Upper lobe of left lung (tissue), 4 donors: ENCODE measurements at regions not wholly inside any gene's neighbourhood (a gene's known extent, or its start where the extent isn't known, plus 50 kb on each side); places are given as distances from the start of the nearest gene placed in this dataset.

ENCODE experiments used
- POLR2A ChIP-seq, 4 donors: fragments of 450-650 bp; IDR thresholded peaks; one replicate each; pipeline ENCODE4 v1.5.1; 2016 to 2017; ENCODE audit warnings: antibody characterized with exemption in 4 of 4, mild to moderate bottlenecking in 2 of 4
- POLR2AphosphoS5 ChIP-seq, 2 donors: sonication (generic); formaldehyde crosslinking; IDR thresholded peaks; one replicate each; pipeline ENCODE4 v1.5.1; 2017; ENCODE audit warnings: antibody characterized with exemption in 2 of 2

DNA sequence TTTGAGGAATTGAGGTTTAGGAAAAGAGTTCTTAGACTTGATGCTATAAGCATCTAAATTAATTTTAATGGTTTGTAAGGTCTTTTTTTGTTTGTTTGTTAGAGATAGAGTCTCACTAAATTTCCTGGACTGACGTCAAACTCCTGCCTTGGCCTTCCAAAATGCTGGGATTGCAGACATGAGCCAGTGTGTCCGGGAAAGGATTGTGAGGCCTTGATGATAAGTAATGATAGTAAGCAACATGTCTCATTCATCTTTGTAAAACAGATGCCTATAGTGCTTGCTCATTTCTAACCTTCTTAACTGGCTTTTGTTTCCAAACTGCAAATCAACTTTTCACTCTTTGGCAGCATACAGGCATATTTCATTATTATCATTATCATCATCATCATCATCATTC is 176.0 kb upstream of the KCND2 start:
- TF ChIP-seq POLR2AphosphoS5 (IDR thresholded peaks at IDR 0.05) (no peak), POLR2A (IDR thresholded peaks at IDR 0.05) (no peak)
